ENCODE measurements at regions not wholly inside any gene's neighbourhood (a gene's known extent, or its start where the extent isn't known, plus 50 kb on each side); places are given as distances from the start of the nearest gene placed in this dataset.
"Not testable (repeated sequence)": the region's sequence is repeated elsewhere in the genome, so short reads cannot be mapped to it uniquely, and the experiment has no call there.

DNA sequence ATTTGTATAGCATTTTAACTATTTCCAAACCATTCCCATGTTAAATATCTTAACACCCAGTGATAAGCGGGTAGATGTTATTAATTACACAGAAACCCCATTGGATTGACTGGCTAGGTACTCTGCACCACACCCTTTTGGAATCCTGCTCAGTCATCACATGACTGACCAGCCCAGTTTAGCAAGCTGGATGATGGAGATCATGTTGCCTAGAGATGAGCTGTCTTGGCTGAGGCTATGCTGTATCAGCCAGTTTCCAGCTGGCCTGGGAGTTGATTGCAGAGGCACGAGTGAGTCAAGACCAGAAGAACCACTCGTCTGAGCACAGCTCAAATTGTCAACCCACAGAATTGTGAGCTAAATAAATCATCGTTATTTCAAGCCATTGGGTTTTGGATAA is 124.6 kb downstream of the ZNF621 start:
- no peak for DNase-seq

DNA sequence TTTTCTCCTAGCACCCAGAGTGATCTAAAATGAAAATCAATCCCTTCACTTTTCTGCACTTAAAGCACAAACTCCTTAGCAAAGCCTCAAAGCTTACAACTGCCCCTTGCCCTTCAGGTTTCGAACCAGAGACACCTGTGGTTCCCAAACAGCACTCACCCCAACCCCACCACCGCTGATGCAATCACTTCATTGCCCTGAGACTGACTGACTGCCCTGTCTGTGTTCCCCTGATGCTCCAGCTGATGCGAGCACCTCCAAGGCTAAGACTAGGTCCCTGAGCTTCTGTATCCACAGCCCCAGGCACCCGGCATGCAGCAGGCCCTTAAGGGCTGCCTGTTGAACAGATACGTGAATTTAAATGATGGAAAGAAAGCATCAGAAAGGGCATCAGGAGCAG is 127.3 kb downstream of the ZNF621 start:
- DNase-seq: no peak

DNA sequence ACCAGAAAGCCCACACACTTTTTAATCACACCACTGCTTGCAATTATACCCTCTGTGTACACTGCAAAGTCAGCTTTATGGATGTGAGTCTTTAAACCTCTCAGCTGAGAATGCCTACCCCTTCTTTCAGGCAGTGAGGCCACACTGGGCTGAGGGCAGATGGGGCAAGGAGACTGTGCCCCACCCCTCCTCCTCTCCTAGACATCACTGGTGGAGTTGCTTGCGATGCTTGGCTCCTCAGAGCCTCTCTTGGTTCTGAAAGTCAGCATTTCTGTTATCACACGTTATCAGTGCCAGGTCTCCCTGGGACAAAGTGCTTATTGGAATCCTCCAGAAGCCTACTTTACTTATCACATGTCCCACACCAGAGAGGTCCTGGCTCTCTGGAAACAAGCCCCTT is 128.2 kb downstream of the ZNF621 start:
- DNase-seq: no peak

- no peak for DNase-seq
Measured at GRCh38 chr3:40653878-40654277, 129.1 kb downstream of the ZNF621 start.

GRCh38 chr3:40655551-40655950 is 130.8 kb downstream of the ZNF621 start:
- no peak for DNase-seq

- no peak for DNase-seq
Measured at GRCh38 chr3:40657623-40658022, 132.9 kb downstream of the ZNF621 start.

GRCh38 chr3:40658305-40658704 is 133.5 kb downstream of the ZNF621 start:
- no peak for DNase-seq

DNA sequence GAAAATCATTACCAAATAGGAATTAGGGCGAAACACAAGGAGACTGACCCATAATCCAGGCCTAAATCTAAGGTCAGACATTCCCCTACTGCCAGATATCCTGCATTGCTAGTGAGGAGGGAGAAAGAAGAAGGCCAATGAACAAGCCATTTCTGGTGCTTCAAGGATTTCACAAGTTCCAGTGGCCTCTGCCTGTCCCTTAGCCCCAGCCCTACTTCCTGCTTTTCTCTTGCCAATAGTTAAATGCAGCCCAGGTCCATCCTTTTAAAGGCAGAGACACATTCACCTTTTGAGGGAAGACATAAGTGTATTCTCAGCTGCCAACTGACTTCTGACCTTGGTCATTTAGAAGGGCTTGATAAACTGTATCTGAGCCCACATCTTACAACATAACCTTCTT is 135.8 kb downstream of the ZNF621 start:
- DNase-seq: no peak

- no peak for DNase-seq
Measured at GRCh38 chr3:40661284-40661683, 136.5 kb downstream of the ZNF621 start.

DNA sequence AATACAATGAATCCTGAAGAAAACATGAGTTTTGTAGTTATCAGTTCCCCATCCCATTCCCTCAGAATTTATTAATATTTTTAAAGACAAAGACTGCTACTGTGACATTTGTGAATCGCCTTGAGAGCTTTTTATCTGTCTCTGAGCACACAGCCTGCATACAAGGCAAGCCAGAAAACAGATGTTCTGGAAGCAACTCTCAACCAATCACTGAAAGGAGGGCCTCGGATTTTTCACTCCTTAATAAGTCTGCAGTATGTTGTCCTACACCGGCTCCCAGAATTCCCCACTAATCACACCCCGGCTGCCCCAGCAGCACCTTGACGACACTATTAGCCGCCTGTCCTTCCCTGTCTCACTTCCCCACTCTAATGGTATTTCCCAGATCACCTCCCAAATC is 138.5 kb downstream of the ZNF621 start:
- no peak for DNase-seq

DNA sequence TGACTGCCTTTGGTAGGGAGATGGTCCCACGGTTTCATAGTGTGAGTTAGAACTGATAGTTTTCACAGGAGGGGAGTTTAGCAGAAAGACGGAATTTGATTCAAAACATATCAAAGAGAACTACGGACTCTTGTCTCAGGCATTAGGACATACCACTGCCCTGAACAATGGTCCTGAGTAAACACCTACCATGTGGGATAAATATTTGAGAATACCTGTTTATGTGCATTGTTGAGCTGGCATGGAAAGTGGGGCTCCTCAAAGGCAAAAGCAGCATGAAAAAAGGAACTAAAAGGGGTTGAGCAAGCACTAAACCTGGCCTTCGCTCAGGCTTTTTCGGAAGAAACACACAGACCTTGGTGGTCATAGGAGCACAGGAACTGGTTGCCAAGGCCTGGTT is 144.4 kb downstream of the ZNF621 start:
- no peak for DNase-seq

DNA sequence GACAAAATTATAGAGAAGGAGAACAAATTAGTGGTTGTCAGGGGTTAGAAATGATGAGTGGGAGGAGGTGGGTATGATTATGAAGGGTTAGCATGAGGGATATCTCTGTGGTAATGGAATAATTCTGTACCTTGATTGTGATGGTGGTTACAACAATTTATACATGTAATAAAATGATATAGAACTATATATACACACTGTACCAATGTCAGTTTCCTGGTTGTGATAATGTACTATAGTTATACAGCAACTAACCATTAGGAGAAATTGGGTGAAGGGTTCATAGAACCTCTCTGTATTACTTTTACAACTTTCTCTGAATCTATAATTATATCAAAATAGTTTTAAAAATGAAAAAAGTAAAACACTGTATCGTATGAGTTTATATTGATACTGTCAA is 148.1 kb downstream of the ZNF621 start:
- DNase-seq: no peak

- no peak for DNase-seq
Measured at GRCh38 chr3:40677321-40677720, 152.6 kb downstream of the ZNF621 start.

- no peak for DNase-seq
Measured at GRCh38 chr3:40677749-40678148, 153.0 kb downstream of the ZNF621 start.

GRCh38 chr3:40679290-40679689 is 154.5 kb downstream of the ZNF621 start:
- no peak for DNase-seq

DNA sequence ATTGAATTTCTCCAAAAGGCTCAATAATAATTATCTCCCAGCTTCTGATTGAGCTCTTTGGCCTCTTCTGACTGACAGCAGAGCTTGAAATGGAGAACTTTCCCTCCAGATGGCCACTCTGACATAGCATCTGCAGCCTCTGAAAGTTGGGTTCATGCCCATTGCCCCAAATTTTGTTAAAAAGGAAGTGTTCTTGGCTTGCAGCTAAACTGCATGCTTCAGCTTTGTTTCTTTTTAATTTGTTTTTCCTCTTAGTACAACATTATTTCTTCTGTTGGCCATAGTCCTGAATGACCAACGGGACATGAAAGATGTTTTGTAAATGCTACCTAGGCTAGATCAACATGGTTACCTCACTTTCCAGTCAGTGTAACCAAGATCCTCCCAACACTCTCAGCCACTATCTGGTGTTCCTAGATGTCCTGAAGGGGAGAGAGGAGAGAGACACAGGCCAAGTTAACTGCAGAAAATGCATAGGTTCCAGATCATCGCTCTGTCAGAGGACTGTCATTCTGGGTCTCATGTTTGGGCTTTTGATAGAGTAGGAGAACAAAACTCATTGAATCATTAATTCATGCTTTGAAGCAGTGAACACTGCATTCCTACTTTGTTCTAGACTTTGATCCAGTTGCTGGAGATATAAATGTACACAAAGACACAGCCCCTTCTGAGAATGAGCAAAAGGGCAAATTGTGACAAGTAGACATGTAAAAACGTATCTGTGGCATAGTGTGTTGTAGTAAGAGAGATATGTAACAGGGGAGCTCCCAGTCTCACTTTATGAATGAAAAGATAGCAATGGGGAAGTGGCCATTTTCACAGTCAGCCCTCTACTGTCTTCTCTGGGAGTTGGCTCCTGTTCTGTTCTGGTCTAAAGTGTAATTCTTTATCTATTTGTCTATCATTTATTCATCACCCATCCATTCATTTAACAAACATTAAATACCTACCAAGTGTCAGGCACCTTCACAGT is 156.2 kb downstream of the ZNF621 start:
- DNase-seq: no peak

- no peak for DNase-seq
Measured at GRCh38 chr3:40681658-40682055, 156.9 kb downstream of the ZNF621 start.

- no peak for DNase-seq
Measured at GRCh38 chr3:40689837-40690236, 165.1 kb downstream of the ZNF621 start.

DNA sequence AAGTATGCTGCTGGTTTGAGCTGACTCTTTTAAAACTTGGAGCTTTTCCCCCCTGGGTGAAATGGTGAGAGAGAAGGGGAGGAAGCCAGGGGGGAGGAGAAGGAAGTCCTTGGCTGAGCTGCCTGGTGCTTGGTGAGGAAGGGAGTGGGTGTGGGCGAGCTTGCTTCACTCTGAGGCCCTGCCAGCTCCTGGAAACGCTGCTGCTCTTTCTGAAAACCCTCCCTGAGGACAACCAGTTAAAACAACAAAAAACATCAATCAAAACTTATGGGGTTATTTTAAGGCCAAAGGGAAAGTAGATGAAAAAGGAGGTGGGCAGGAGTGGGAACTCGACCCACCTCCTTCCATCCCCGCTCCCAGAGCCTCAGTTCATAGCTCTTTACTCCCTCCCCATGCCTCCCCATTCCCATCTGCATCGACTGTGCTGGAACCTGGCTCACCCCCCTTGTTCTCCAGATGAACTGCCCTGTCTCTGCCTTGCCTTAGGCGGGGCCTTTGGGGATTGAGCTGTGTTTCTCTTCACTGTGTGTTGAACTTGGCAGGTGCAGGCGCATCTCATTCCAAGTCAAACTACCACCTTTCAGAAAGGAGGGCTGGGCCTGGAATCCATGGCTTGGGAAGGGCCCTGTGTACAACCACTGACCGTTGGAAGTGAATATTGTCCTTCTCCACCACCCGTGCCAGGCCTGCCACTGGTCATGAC is 166.1 kb downstream of the ZNF621 start:
- DNase-seq: no peak

DNA sequence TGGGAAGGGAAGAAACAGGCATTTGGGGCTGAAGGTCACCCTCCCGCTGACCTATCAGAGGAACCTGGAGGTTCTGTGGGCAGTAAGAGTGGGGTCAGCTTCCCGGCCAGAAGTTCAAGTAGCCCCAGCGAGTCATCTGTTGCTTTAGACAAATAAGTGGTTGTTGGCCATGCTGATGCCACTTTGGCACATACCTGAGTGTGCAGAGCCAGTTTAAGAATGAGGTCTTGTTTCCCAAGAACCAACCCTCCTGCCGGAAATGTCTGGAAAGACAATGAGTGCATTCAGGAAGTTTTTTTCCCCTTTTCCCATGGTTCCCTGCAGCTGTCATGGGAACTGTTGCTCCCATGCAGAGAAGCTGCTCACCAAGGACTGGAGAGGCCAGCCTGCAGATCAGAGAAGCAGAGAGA is 166.7 kb downstream of the ZNF621 start:
- no peak for DNase-seq

GRCh38 chr3:40695848-40696247 is 171.1 kb downstream of the ZNF621 start:
- DNase-seq: no peak

GRCh38 chr3:40698611-40699010 is 173.9 kb downstream of the ZNF621 start:
- not testable (repeated sequence) for DNase-seq

DNA sequence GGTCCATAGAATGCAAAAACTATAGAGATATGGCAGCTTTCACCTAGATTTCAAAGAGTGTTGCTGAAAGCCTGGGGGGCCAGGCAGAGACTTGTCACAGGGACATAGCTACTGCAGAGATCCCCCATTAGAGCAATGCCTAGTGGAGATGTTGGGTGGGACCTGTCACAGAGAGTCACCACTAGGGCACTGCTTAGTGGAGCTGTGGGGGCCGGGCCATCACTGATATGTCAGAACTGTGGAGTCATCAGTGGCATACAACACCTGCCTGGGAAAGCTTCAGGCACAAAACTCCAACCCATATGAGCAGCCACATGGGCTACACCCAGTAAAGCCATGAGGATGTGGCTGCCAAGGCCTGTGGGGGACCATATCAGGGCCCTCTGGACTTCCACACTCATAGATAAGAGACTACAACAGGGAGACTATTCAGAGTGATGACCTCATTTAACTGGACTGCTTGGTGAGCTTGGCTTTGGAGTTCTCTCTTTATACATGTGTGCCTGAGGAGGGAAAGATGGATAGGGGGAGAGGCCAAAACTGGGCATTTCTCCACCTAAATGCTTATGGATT is 176.3 kb downstream of the ZNF621 start:
- DNase-seq: no peak

DNA sequence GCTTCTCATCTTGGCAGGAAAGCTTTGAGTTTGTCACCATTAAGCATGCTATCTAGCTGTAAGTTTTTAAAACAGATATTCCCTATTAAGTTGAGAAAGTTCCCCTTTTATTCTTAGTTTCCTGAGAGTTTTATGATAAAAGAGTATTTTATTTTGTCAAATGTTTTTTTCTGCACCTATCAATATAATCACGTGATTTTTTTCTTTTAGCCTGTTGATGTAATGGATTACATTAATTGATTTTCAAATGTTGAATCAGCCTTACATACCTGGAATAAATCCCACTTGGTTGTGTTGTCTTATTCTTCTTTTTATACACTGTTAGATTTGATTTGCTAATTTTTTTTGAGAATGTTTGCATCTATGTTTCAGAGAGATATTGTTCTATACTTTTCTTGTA is 179.5 kb downstream of the ZNF621 start:
- no peak for DNase-seq
